Tongue (tissue), 1 donor: ENCODE measurements at regions not wholly inside any gene's neighbourhood (a gene's known extent, or its start where the extent isn't known, plus 50 kb on each side); places are given as distances from the start of the nearest gene placed in this dataset.

Source experiments
- DNase-seq: peaks from one replicate; pipeline ENCODE4 v3.0.0-alpha.2; 2015

GRCh38 chr2:100660851-100661584 is 98.2 kb downstream of the PDCL3 start:
- no peak for DNase-seq

- DNase-seq, result no peak
Observed at GRCh38 chr2:100662866-100663265, 100.1 kb downstream of the PDCL3 start.

- no peak for DNase-seq
Observed at GRCh38 chr2:100664021-100664755, 101.4 kb downstream of the PDCL3 start.

GRCh38 chr2:100664756-100665101 is 101.9 kb downstream of the PDCL3 start:
- DNase-seq, result no peak

GRCh38 chr2:100666996-100667395 is 104.2 kb downstream of the PDCL3 start:
- DNase-seq, result no peak

GRCh38 chr2:100667801-100668200 is 105.0 kb downstream of the PDCL3 start:
- DNase-seq, result no peak

GRCh38 chr2:100670232-100670631 is 107.4 kb downstream of the PDCL3 start:
- no peak for DNase-seq

- no peak for DNase-seq
Observed at GRCh38 chr2:100673115-100673514, 110.3 kb downstream of the PDCL3 start.

GRCh38 chr2:100673691-100674485 is 111.1 kb downstream of the PDCL3 start:
- DNase-seq, result peak; percentile 32

GRCh38 chr2:100674666-100675065 is 111.9 kb downstream of the PDCL3 start:
- DNase-seq, result peak; percentile 11

- DNase-seq, result no peak
Observed at GRCh38 chr2:100675373-100675772, 112.6 kb downstream of the PDCL3 start.

GRCh38 chr2:100675855-100676254 is 113.1 kb downstream of the PDCL3 start:
- no peak for DNase-seq

GRCh38 chr2:100676346-100676745 is 113.6 kb downstream of the PDCL3 start:
- DNase-seq, result no peak

- no peak for DNase-seq
Observed at GRCh38 chr2:100677611-100678185, 114.9 kb downstream of the PDCL3 start.

GRCh38 chr2:100679211-100679610 is 116.4 kb downstream of the PDCL3 start:
- DNase-seq, result no peak

GRCh38 chr2:100682536-100682935 is 119.7 kb downstream of the PDCL3 start:
- DNase-seq, result no peak

GRCh38 chr2:100683231-100683630 is 120.4 kb downstream of the PDCL3 start:
- no peak for DNase-seq

GRCh38 chr2:100691846-100692245 is 128.1 kb upstream of the NPAS2 start:
- DNase-seq, result no peak

GRCh38 chr2:100692381-100692780 is 127.6 kb upstream of the NPAS2 start:
- no peak for DNase-seq

- DNase-seq, result no peak
Observed at GRCh38 chr2:100692906-100693305, 127.0 kb upstream of the NPAS2 start.

- no peak for DNase-seq
Observed at GRCh38 chr2:100699131-100699530, 120.8 kb upstream of the NPAS2 start.

- no peak for DNase-seq
Observed at GRCh38 chr2:100702438-100703109, 117.4 kb upstream of the NPAS2 start.
